ENCODE measurements at regions not wholly inside any gene's neighbourhood (a gene's known extent, or its start where the extent isn't known, plus 50 kb on each side); places are given as distances from the start of the nearest gene placed in this dataset.

DNA sequence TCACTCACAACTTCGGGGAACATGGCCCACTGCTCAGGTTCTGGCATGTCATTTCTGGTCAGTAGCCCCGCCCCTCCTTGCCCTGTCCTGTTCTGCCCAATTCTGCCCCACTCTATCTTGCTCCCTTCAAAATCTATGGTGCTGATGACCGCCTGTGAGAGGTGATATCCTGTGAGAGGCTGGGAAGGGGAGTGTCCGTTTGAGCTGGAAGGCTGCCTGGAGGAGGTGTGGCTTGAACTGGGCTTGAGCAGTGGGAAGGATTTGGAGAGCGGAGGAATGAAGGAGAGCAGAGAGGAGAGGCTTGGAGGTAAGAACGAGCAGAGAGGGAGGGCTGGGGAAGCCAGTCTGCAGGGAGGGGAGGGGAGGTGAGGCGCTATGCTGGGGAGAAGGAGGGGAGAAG is 145.3 kb downstream of the RPS24 start:
- TF ChIP-seq, protein P1, sequence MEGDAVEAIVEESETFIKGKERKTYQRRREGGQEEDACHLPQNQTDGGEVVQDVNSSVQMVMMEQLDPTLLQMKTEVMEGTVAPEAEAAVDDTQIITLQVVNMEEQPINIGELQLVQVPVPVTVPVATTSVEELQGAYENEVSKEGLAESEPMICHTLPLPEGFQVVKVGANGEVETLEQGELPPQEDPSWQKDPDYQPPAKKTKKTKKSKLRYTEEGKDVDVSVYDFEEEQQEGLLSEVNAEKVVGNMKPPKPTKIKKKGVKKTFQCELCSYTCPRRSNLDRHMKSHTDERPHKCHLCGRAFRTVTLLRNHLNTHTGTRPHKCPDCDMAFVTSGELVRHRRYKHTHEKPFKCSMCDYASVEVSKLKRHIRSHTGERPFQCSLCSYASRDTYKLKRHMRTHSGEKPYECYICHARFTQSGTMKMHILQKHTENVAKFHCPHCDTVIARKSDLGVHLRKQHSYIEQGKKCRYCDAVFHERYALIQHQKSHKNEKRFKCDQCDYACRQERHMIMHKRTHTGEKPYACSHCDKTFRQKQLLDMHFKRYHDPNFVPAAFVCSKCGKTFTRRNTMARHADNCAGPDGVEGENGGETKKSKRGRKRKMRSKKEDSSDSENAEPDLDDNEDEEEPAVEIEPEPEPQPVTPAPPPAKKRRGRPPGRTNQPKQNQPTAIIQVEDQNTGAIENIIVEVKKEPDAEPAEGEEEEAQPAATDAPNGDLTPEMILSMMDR (IDR thresholded peaks at IDR 0.05; ENCODE audit: low read depth, low read length): no peak
- no peak overlapping the region for H3K4me3 ChIP-seq (ENCODE audit: low read depth, low read length)

DNA sequence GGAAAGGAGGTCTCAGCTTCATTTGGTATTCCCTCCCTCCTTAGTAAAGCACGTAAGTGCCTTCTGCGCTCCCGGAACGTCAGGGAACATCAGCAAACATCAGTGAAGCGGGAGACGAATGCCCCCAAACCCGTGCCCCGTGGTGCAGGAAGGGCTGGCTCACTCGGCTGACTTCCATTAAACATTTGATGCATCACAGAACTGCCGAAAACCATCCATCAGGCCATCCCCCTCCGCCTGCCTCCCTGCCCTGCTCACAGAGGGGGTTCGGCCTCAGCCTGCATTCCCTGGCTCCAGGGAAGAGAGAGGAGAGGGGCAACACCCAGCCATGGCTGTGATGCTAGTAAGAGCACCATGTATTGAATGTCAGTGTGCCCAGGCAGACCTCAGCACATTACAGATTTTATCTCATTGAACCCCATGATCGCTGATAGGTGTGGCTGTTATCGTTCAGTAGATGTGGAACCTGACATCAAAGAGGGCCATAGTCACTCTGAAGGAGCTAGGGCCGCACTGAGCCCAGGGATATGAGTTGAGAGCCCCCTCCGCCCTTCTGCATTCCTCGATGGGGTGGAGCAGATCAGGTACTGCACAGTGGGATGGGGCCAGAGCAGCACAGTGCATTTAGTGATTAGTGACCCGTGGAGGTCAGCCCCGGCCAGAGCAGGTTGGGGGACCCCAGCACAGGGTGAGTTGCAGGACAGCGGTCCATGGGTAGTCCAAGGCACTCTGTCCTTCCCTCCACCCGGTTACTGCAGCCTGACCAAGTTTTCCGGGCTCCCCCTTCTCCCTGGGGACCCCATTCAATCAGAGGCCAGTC is 146.4 kb downstream of the RPS24 start:
- TF ChIP-seq, protein P1 (IDR thresholded peaks at IDR 0.05; ENCODE audit: low read depth, low read length): no peak
- no peak overlapping the region for H3K4me3 ChIP-seq (ENCODE audit: low read depth, low read length)

GRCh38 chr10:78181381-78182055 is 147.9 kb downstream of the RPS24 start:
- no peak overlapping the region for H3K4me3 ChIP-seq (ENCODE audit: low read depth, low read length)
- TF ChIP-seq, protein P1 (IDR thresholded peaks at IDR 0.05; ENCODE audit: low read depth, low read length): no peak

DNA sequence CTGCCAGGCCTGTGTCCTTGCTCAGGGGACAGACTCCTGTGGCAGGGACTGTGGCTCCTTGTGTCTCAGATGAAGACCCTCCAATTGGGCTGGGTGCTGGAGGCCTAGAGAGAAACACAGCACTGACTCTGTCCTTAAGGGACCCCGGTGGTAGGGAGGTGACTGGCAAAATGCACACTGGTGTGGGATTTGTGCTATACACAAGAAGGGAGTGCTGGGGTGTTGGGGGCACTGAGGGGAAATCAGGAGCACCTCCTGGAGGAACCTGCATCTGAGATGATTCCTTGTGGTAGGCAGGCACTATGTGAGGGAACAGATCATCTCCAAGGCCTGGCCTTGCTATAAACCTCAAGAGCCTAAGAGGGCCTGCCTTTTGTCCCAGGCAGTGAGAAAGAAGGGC is 149.2 kb downstream of the RPS24 start:
- H3K4me3 ChIP-seq (ENCODE audit: low read depth, low read length): no peak overlapping the region
- TF ChIP-seq, protein P1 (IDR thresholded peaks at IDR 0.05; ENCODE audit: low read depth, low read length): no peak

GRCh38 chr10:78184851-78185692 is 151.4 kb downstream of the RPS24 start:
- TF ChIP-seq, protein P1 (IDR thresholded peaks at IDR 0.05; ENCODE audit: low read depth, low read length): no peak
- no peak overlapping the region for H3K4me3 ChIP-seq (ENCODE audit: low read depth, low read length)

DNA sequence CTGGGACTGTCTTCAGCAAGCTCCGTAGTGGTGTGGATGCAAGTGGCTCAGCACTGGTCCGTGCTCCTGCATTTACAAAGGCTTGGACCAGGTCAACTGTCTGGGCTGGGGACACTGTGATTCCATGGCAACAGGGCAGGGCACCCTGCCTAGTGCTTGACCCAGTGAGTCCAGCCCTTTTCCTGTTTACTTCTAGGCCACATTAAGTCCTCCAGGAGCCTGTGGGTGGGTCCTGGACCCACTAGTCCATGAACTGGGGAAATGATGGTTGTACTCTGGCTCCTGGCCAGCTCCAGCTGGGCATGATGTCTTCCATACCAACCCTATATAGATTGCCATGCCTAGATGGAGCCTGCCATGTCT is 152.0 kb downstream of the RPS24 start:
- H3K4me3 ChIP-seq (ENCODE audit: low read depth, low read length): no peak overlapping the region
- TF ChIP-seq, protein P1 (IDR thresholded peaks at IDR 0.05; ENCODE audit: low read depth, low read length): no peak
